ENCODE measurements at regions not wholly inside any gene's neighbourhood (a gene's known extent, or its start where the extent isn't known, plus 50 kb on each side); places are given as distances from the start of the nearest gene placed in this dataset.

GRCh38 chr4:112953262-112953661 is 96.2 kb upstream of the ANK2 start:
- Histone ChIP-seq H3K9ac (ENCODE audit: extremely low read depth, insufficient read length, low read length) (no peak overlapping the region), H3K79me1 (ENCODE audit: insufficient read depth, low read depth, low read length, poor library complexity, severe bottlenecking) (no peaks in the 10 kb centered on the region), H2AFZ (ENCODE audit: low read length) (no peak overlapping the region), H3K79me2 (ENCODE audit: insufficient read depth, low read length) (no peaks in the 10 kb centered on the region), H3K9me3 (ENCODE audit: control insufficient read depth, low read depth, low read length) (no peaks in the 10 kb centered on the region), H3K14ac (ENCODE audit: insufficient read depth, low read length) (no peak overlapping the region), H3K27me3 (ENCODE audit: insufficient read depth, low read length) (no peaks in the 10 kb centered on the region), H3K23me2 (ENCODE audit: insufficient read length, low read depth, low read length, poor library complexity, severe bottlenecking) (no peaks in the 10 kb centered on the region), H3K4ac (ENCODE audit: low read depth, low read length) (no peak overlapping the region), H2BK15ac (ENCODE audit: low read depth, low read length) (no peak overlapping the region), H4K5ac (ENCODE audit: insufficient read length, low read depth, low read length) (no peak overlapping the region), H3K27ac (ENCODE audit: insufficient read length, low read depth, low read length) (no peak overlapping the region), H2BK5ac (ENCODE audit: insufficient read length, low read length) (no peak overlapping the region), H4K20me1 (ENCODE audit: control insufficient read depth, insufficient read depth, insufficient read length) (no peaks in the 10 kb centered on the region), H3K4me2 (ENCODE audit: insufficient read depth, insufficient read length, low read length) (no peak overlapping the region), H3K18ac (ENCODE audit: insufficient read length, low read depth, low read length) (no peak overlapping the region), H2BK120ac (ENCODE audit: low read depth, low read length, poor library complexity, severe bottlenecking) (no peak overlapping the region), H2BK12ac (ENCODE audit: insufficient read length, low read depth, low read length) (no peak overlapping the region), H2AK5ac (ENCODE audit: insufficient read length, low read length) (no peak overlapping the region), H3K56ac (ENCODE audit: insufficient read length, low read depth, low read length) (no peak overlapping the region), H4K8ac (replicated peaks; ENCODE audit: insufficient read length, low read depth, low read length) (no peak overlapping the region), H3K4me1 (ENCODE audit: insufficient read depth, low read length) (no peaks in the 10 kb centered on the region), H3T11ph (ENCODE audit: low read length) (no peak overlapping the region), H2BK20ac (ENCODE audit: low read depth, low read length, poor library complexity, severe bottlenecking) (no peak overlapping the region), H3K23ac (ENCODE audit: insufficient read length, low read depth, low read length) (no peak overlapping the region), H4K91ac (ENCODE audit: insufficient read length, low read depth, low read length) (no peak overlapping the region)
- H3K4me1 Mint-ChIP-seq, result peaks cover 2 to 19% of the 10 kb centered on the region in 2 experiments; a peak in 2 of 4 replicates
- no peak for DNase-seq
- H3K27ac Mint-ChIP-seq, result no peak overlapping the region
- H3K27me3 Mint-ChIP-seq (ENCODE audit: low read depth), result no peaks in the 10 kb centered on the region
- no peak overlapping the region for H3K4me3 Mint-ChIP-seq
- TF ChIP-seq, protein P1, sequence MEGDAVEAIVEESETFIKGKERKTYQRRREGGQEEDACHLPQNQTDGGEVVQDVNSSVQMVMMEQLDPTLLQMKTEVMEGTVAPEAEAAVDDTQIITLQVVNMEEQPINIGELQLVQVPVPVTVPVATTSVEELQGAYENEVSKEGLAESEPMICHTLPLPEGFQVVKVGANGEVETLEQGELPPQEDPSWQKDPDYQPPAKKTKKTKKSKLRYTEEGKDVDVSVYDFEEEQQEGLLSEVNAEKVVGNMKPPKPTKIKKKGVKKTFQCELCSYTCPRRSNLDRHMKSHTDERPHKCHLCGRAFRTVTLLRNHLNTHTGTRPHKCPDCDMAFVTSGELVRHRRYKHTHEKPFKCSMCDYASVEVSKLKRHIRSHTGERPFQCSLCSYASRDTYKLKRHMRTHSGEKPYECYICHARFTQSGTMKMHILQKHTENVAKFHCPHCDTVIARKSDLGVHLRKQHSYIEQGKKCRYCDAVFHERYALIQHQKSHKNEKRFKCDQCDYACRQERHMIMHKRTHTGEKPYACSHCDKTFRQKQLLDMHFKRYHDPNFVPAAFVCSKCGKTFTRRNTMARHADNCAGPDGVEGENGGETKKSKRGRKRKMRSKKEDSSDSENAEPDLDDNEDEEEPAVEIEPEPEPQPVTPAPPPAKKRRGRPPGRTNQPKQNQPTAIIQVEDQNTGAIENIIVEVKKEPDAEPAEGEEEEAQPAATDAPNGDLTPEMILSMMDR (conservative IDR thresholded peaks at IDR 0.05), result no peak
- H3K36me3 Mint-ChIP-seq (ENCODE audit: insufficient read depth in 1 of 3, low read depth in 3 of 3), result peaks cover 5 to 17% (median 8%) of the 10 kb centered on the region in 3 experiments; a peak in 6 of 7 replicates
- WGBS (ENCODE audit: extremely low coverage, insufficient read length, low lambda C conversion rate), result no CpG with 5 or more reads among the region's 3 CpGs
- peaks cover 9 to 11% of the 10 kb centered on the region in 2 experiments for H3K9me3 Mint-ChIP-seq

All from H9 (cell line).